Activated T-cell treated with anti-CD3 and anti-CD28 coated beads for 1 hour (primary cell): ENCODE measurements at regions not wholly inside any gene's neighbourhood (a gene's known extent, or its start where the extent isn't known, plus 50 kb on each side); places are given as distances from the start of the nearest gene placed in this dataset.
"Not testable (repeated sequence)": the region's sequence is repeated elsewhere in the genome, so short reads cannot be mapped to it uniquely, and the experiment has no call there.

Experiments
- DNase-seq: peaks from one replicate; pipeline ENCODE4 v3.0.0-alpha.2; 2020; ENCODE audit warnings: low read depth

DNA sequence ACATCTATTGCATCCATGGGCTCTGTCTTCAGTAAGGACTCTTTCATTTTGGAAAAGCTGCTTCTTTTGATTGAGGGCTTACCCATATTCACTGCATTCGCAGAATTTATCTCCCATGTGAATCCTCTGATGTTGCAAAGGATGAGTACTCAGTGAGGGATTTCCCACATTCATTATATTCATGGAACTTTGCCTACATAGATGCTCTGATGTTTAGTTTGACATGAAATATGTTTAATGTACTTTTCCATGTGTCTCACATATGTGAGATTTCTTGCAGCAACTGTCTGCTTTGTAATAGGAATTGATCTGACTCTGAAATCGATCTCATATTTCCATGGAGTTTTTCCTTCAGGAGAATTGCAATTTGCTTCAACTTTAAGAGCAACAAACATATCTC lies 1699.6 kb upstream of the FLRT2 start:
- no peak for DNase-seq

DNA sequence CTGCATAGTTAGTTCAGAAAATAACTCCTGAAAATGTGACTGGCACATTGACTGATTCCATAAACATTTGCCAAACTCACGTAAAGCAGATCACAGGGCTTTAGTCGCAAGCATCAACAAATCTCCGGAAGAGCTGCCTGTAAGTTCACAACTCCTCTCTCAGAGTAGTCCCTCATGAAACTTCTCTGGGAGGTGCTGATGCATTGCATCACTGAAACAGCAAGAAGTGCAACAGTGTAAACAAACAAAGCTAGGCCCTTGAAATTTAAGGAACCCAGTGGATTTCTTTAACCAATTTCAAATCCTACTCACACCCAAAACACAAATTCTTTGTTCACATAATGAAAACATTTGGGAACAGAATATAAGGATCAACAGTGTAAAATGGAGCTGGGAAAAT lies 1691.7 kb upstream of the FLRT2 start:
- no peak for DNase-seq

- no peak for DNase-seq
These were observed 1687.4 kb upstream of the FLRT2 start for GRCh38 chr14:83842547-83842946.

DNA sequence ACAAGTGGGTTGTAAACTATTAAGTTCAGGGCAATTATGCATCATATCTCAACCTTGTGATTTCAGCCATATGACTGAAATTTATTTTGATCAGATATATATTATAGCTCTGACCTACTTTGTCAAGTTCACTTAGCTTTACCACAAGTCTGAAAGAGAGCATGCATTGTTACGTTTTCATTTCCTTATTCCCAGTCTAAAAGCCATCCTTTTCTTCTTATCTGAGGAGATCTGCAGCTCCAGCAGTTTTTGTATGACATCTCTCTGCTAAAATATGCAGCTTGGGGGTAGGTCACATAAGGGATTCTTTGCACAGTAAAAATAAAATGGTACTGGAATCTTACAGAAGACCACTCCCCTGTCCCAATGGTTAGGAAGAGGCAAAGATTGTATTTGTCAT lies 1682.8 kb upstream of the FLRT2 start:
- DNase-seq, result no peak

DNA sequence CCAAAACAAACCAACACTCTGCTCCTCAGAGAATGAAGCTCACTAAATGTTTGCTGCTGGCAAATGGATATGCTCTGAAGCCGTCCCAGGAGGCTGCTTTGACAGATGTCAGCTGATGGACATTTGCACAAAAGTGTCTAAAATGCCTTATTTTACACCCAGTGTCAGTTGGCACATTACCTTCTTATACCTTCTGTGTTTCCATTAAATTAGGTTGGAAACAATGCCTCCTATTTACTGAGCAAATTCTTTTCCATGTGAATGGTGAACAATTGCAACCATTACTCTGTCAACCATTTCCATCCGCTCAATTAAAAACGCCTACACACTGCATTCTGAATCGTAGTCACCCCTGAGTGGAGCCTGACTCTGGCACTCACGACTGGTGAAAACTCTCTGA lies 1679.9 kb upstream of the FLRT2 start:
- no peak for DNase-seq

GRCh38 chr14:83856334-83856733 lies 1673.6 kb upstream of the FLRT2 start:
- no peak for DNase-seq

- DNase-seq, result no peak
These were observed 1669.3 kb upstream of the FLRT2 start for GRCh38 chr14:83860631-83861155.

- no peak for DNase-seq
These were observed 1666.7 kb upstream of the FLRT2 start for GRCh38 chr14:83863042-83863774.

DNA sequence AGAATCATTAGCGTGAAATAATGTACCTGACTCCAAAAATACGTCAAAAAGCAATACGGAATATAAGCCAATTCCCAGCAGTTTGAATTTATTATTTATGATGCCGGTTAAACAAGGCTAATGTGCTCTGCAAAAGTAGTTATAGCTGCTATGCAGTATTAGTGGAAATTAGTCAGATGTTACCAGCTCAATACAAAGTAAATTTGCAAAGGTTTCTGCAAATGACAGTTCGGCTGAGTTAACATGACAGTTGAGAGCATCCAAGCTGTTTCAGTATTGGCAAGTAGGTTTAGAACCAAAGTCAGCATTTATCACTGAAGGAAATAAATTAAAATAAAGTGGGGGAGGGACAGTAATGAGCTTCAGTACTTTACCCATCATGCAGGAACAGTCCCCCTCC lies 1665.8 kb upstream of the FLRT2 start:
- DNase-seq, result no peak

DNA sequence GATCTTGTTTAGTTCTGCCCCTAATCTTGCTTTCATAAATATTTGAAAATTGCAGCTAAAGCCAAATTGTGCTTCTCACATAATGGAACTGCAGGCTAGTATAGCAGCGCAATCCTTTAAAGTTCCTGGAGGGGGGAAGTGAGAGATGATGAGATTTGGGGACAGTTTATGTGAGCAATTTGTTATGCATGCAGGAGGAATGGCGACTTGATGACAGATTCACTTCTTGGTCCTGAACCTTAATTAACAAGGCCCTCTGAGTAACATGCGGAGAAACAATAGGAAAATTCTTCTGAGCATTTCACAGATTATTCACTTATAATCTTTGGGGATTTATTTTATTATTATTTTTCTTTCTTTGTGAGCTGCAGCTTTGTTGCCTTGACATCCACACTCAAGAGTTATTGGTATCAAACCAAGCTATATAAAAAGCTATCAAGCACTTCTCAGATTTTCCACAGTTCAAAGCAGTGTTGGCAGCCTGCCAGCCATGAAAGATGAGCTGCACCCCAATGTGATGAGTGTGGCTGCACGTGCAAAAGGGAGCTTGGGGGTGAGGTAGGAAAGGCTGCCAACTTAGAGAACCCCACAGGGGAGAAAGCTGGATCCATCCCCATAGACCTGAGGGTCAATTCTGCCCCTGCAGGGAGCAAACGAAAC lies 1662.2 kb upstream of the FLRT2 start:
- DNase-seq, result no peak

GRCh38 chr14:83870546-83871270 lies 1659.2 kb upstream of the FLRT2 start:
- no peak for DNase-seq

GRCh38 chr14:83873669-83874068 lies 1656.3 kb upstream of the FLRT2 start:
- DNase-seq, result no peak

GRCh38 chr14:83874662-83875061 lies 1655.3 kb upstream of the FLRT2 start:
- no peak for DNase-seq

DNA sequence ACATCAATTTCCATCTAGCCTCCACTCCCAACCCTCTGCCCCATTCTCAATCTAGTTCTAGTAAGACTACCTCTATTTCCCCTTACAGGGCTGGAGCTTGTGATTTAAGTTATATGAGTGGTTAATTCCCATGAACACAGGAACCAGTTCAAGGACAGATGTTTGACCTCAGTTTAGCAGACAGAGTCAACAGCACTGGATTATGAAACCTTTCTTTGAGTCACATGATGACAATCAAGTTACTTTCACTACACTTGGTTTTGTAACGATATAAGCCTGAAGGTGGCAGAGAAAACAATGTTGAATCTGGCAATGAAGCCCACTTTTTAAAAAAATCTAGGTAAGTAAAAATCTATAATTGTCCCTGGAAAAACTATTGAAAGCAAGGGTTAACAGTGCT lies 1646.2 kb upstream of the FLRT2 start:
- no peak for DNase-seq

DNA sequence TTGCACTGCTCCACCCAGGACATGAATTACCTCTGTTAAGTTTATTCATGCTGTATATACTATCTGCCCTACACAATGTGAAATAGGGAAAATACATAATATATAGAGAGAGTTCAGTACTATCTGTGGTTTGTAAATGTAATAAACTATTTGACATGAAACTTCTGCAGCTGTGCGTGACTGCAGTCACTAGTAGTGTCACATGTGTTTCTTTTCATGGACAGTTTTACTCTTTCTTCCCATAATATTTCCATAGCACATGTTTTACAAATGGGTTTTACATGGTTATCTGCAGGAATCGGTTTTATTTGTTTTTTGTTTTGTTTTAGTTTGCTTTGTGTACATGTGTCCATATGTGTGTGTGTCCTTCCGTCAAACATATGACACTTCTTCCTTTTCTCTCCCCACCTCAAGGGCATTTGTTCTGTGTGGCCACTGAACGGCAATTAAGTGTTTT lies 1644.1 kb upstream of the FLRT2 start:
- no peak for DNase-seq

DNA sequence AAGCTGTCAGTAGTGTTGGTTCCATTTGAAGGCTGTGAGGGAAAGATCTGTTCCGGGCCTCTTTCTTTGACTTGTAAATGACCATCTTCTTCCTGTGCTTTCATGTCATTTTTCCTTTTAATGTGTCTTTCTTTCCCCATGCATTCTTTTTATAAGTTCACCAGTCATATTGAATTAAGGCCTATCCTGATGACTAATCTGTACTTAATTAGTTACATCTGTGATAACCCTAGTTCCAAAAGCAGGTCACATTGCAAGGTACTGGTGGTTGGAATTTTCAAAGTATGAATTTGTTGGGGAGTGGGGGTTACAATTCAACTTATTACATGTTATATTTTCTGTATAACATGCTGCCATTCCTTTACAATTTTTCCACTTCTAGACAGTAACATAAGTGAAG lies 1642.1 kb upstream of the FLRT2 start:
- no peak for DNase-seq

GRCh38 chr14:83893447-83893846 lies 1636.5 kb upstream of the FLRT2 start:
- no peak for DNase-seq

DNA sequence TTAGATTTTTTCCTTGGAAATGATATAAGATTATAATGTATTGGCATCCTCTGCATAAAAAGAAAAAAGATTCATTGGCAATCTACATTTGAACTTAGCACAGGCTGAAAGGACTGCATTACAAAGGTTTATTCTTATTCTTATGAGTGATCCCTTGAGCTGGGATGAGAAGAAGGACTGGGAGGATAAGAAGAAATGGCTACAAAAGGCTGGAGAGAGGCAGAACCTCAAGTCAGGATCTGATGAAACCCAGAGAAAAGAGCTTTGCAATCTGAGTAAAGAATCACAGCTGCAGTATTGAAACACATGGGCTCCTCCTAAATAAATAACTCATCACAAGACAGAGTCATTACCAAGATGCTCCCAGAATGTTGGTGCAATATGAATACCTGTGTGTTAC lies 1635.4 kb upstream of the FLRT2 start:
- DNase-seq, result no peak

- DNase-seq, result not testable (repeated sequence)
These were observed 1631.4 kb upstream of the FLRT2 start for GRCh38 chr14:83898558-83898957.

GRCh38 chr14:83899706-83900105 lies 1630.2 kb upstream of the FLRT2 start:
- DNase-seq, result no peak

- DNase-seq, result no peak
These were observed 1624.8 kb upstream of the FLRT2 start for GRCh38 chr14:83905157-83905556.

GRCh38 chr14:83908419-83908818 lies 1621.5 kb upstream of the FLRT2 start:
- DNase-seq, result no peak

DNA sequence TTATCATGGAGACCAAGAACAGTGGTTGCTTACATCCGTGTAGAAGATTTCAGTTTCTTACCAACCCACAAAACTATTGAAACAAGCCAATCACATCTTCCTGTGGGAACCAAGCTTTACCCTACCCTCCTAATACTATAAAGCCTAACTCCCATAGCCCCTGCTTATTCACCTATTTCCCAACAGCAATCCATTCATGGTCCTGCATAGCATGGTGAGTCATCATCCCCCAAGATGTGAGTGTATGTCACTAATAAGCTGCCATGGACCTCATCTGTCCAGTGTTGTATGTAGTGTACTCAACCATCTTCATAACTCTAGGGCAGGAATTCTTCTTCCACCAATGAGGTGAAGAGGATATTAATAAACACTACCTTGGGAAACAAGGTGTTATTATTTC lies 1620.4 kb upstream of the FLRT2 start:
- no peak for DNase-seq
